CMK (cell line): ENCODE measurements at regions not wholly inside any gene's neighbourhood (a gene's known extent, or its start where the extent isn't known, plus 50 kb on each side); places are given as distances from the start of the nearest gene placed in this dataset.
"Not testable (repeated sequence)": the region's sequence is repeated elsewhere in the genome, so short reads cannot be mapped to it uniquely, and the experiment has no call there.

Experiments used
- DNase-seq: peaks from one replicate; pipeline ENCODE4 v3.0.0-alpha.2; 2010; ENCODE audit warnings: low read depth

GRCh38 chr3:118766306-118766669 is 268.4 kb downstream of the IGSF11 start:
- no peak for DNase-seq

GRCh38 chr3:118772036-118772435 is 262.6 kb downstream of the IGSF11 start:
- no peak for DNase-seq

GRCh38 chr3:118772547-118773011 is 262.1 kb downstream of the IGSF11 start:
- DNase-seq, result no peak

- DNase-seq, result no peak
These were observed 259.6 kb downstream of the IGSF11 start for GRCh38 chr3:118775021-118775420.

GRCh38 chr3:118778201-118778600 is 256.4 kb downstream of the IGSF11 start:
- no peak for DNase-seq

- DNase-seq, result no peak
These were observed 253.4 kb downstream of the IGSF11 start for GRCh38 chr3:118781232-118781631.

- DNase-seq, result no peak
These were observed 252.8 kb downstream of the IGSF11 start for GRCh38 chr3:118781839-118782238.

- DNase-seq, result no peak
These were observed 251.9 kb downstream of the IGSF11 start for GRCh38 chr3:118782755-118783202.

- no peak for DNase-seq
These were observed 249.2 kb downstream of the IGSF11 start for GRCh38 chr3:118785415-118785814.

- DNase-seq, result no peak
These were observed 243.4 kb downstream of the IGSF11 start for GRCh38 chr3:118791246-118791645.

GRCh38 chr3:118792191-118792590 is 242.5 kb downstream of the IGSF11 start:
- no peak for DNase-seq

GRCh38 chr3:118793176-118793575 is 241.5 kb downstream of the IGSF11 start:
- DNase-seq, result no peak

- DNase-seq, result no peak
These were observed 235.3 kb downstream of the IGSF11 start for GRCh38 chr3:118799303-118799702.

- no peak for DNase-seq
These were observed 232.7 kb downstream of the IGSF11 start for GRCh38 chr3:118801899-118802298.

- DNase-seq, result no peak
These were observed 232.1 kb downstream of the IGSF11 start for GRCh38 chr3:118802325-118803095.

GRCh38 chr3:118803096-118803476 is 231.6 kb downstream of the IGSF11 start:
- DNase-seq, result no peak

- no peak for DNase-seq
These were observed 229.6 kb downstream of the IGSF11 start for GRCh38 chr3:118805007-118805406.

- no peak for DNase-seq
These were observed 228.2 kb downstream of the IGSF11 start for GRCh38 chr3:118806423-118806822.

- not testable (repeated sequence) for DNase-seq
These were observed 227.3 kb downstream of the IGSF11 start for GRCh38 chr3:118807349-118807748.

GRCh38 chr3:118808723-118809122 is 225.9 kb downstream of the IGSF11 start:
- DNase-seq, result no peak

GRCh38 chr3:118809696-118810498 is 224.7 kb downstream of the IGSF11 start:
- no peak for DNase-seq

- no peak for DNase-seq
These were observed 224.1 kb downstream of the IGSF11 start for GRCh38 chr3:118810499-118811035.

GRCh38 chr3:118811236-118811732 is 223.4 kb downstream of the IGSF11 start:
- no peak for DNase-seq
